HepG2 (cell line): ENCODE measurements at regions not wholly inside any gene's neighbourhood (a gene's known extent, or its start where the extent isn't known, plus 50 kb on each side); places are given as distances from the start of the nearest gene placed in this dataset.

Experiments
- ATF7-NPFF ChIP-seq: sonication (generic); formaldehyde crosslinking; IDR thresholded peaks from 2 replicates; pipeline ENCODE4 v1.8.1; 2023; ENCODE audit warnings: mild to moderate bottlenecking, low read depth, missing genetic modification reagents, moderate library complexity
- HDAC2 ChIP-seq: sonication (generic); formaldehyde crosslinking; IDR thresholded peaks from 2 replicates; pipeline ENCODE4 v1.4.0; 2020; ENCODE audit warnings: missing genetic modification reagents
- MIER2 ChIP-seq: IDR thresholded peaks from 2 replicates; pipeline ENCODE4 v1.6.1; 2016; ENCODE audit warnings: missing biosample characterization, missing genetic modification reagents
- NFIC ChIP-seq: IDR thresholded peaks from 2 replicates; pipeline ENCODE4 v1.6.1; 2012; ENCODE audit warnings: mild to moderate bottlenecking, low read length, inconsistent platforms
- NR2F6 ChIP-seq, 2 experiments: IDR thresholded peaks; 2 replicates each; pipeline ENCODE4 v1.6.1; 2016; ENCODE audit warnings: antibody characterized with exemption in 1 of 2, mild to moderate bottlenecking in 1 of 2
- RNF2 ChIP-seq: fragments of 450-650 bp; conservative IDR thresholded peaks from 2 replicates; pipeline ENCODE4 v1.6.1; 2016; ENCODE audit warnings: low read depth
- SAP130 ChIP-seq: IDR thresholded peaks from 2 replicates; pipeline ENCODE4 v1.6.1; 2016; ENCODE audit warnings: low read depth
- SIN3A ChIP-seq: IDR thresholded peaks from 2 replicates; pipeline ENCODE4 v1.6.1; 2011; ENCODE audit warnings: low read depth, mild to moderate bottlenecking, control low read depth, low read length, borderline replicate concordance
- TBX2 ChIP-seq: sonication (generic); formaldehyde crosslinking; IDR thresholded peaks from 2 replicates; pipeline ENCODE4 v1.5.0; 2020; ENCODE audit warnings: missing genetic modification reagents, mild to moderate bottlenecking, borderline replicate concordance
- TBX3 ChIP-seq: fragments of 450-650 bp; IDR thresholded peaks from 2 replicates; pipeline ENCODE4 v1.6.1; 2017; ENCODE audit warnings: antibody characterized with exemption, mild to moderate bottlenecking, inconsistent platforms, borderline replicate concordance
- TGIF2 ChIP-seq: IDR thresholded peaks from 2 replicates; pipeline ENCODE4 v1.6.1; 2016; ENCODE audit warnings: control low read depth, missing compliant biosample characterization
- ZNF136 ChIP-seq: sonication (generic); formaldehyde crosslinking; IDR thresholded peaks from 2 replicates; pipeline ENCODE4 v1.8.1; 2022; ENCODE audit warnings: low read depth, mild to moderate bottlenecking, moderate library complexity, missing genetic modification reagents
- ZNF496 ChIP-seq: sonication (generic); formaldehyde crosslinking; IDR thresholded peaks from 2 replicates; pipeline ENCODE4 v1.8.1; 2023; ENCODE audit warnings: mild to moderate bottlenecking, moderate library complexity, missing genetic modification reagents; ENCODE audit not compliant: insufficient replicate concordance
- ZSCAN9 ChIP-seq: IDR thresholded peaks from 2 replicates; pipeline ENCODE4 v1.6.1; 2016; ENCODE audit warnings: borderline replicate concordance
- TF ChIP-seq, protein P1 (sequence below): sonication (generic); formaldehyde crosslinking; IDR thresholded peaks from 2 replicates; pipeline ENCODE4 v1.4.0; 2020; ENCODE audit warnings: missing genetic modification reagents
- TF ChIP-seq, protein P2 (sequence below): sonication (generic); formaldehyde crosslinking; IDR thresholded peaks from 2 replicates; pipeline ENCODE4 v1.4.0; 2020; ENCODE audit warnings: mild to moderate bottlenecking, missing genetic modification reagents
- TF ChIP-seq, protein P3 (sequence below): sonication (generic); formaldehyde crosslinking; IDR thresholded peaks from 2 replicates; pipeline ENCODE4 v1.5.0; 2020; ENCODE audit warnings: mild to moderate bottlenecking, missing genetic modification reagents, borderline replicate concordance

DNA sequence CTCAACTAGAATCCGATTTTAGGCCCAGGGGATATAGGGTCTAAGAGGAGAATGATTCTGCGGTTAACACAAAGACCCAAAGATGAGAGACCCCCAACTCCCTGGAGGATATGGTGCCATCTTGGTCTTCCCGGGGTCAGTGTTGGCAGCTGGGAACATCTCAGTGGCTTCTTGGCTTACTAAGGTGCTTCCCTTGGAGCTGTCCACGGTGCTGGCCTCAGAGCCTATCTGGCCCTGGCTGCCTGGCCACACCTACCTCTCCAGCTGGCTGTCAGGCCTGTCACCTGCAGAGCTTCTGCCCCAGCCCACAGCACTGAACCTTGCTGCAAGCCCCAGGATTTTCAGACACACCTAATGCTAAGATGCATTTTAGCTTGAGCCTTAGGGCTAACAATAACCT lies 70.7 kb upstream of the THY1 start (continued):
- TF ChIP-seq, protein P1, sequence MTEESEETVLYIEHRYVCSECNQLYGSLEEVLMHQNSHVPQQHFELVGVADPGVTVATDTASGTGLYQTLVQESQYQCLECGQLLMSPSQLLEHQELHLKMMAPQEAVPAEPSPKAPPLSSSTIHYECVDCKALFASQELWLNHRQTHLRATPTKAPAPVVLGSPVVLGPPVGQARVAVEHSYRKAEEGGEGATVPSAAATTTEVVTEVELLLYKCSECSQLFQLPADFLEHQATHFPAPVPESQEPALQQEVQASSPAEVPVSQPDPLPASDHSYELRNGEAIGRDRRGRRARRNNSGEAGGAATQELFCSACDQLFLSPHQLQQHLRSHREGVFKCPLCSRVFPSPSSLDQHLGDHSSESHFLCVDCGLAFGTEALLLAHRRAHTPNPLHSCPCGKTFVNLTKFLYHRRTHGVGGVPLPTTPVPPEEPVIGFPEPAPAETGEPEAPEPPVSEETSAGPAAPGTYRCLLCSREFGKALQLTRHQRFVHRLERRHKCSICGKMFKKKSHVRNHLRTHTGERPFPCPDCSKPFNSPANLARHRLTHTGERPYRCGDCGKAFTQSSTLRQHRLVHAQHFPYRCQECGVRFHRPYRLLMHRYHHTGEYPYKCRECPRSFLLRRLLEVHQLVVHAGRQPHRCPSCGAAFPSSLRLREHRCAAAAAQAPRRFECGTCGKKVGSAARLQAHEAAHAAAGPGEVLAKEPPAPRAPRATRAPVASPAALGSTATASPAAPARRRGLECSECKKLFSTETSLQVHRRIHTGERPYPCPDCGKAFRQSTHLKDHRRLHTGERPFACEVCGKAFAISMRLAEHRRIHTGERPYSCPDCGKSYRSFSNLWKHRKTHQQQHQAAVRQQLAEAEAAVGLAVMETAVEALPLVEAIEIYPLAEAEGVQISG (CRISPR knock-in tag) = peak; percentile 37; the same call in 1 of the 2 replicates
- no peak for TF ChIP-seq ZNF496 (CRISPR knock-in tag)
- TF ChIP-seq TBX3 = no peak
- TF ChIP-seq HDAC2 (CRISPR knock-in tag) = peak; percentile 39; the same call in 1 of the 2 replicates
- peak; percentile 94 for TF ChIP-seq TGIF2
- no peak for TF ChIP-seq TBX2
- peak; percentile 97 for TF ChIP-seq MIER2 (CRISPR knock-in tag)
- no peak for TF ChIP-seq NR2F6 (IDR thresholded peaks at IDR 0.05)
- 0 out of 2 replicates have a peak, but pooled peaks have one; percentile 10 for TF ChIP-seq NR2F6 (CRISPR knock-in tag; IDR thresholded peaks at IDR 0.05)
- peak; percentile 61 for TF ChIP-seq SAP130
- no peak for TF ChIP-seq ZNF136 (CRISPR knock-in tag)
- TF ChIP-seq ZSCAN9 (CRISPR knock-in tag) = 0 out of 2 replicates have a peak, but pooled peaks have one; percentile 25
- TF ChIP-seq, protein P2, sequence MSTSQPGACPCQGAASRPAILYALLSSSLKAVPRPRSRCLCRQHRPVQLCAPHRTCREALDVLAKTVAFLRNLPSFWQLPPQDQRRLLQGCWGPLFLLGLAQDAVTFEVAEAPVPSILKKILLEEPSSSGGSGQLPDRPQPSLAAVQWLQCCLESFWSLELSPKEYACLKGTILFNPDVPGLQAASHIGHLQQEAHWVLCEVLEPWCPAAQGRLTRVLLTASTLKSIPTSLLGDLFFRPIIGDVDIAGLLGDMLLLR (CRISPR knock-in tag) = no peak
- no peak for TF ChIP-seq NFIC
- TF ChIP-seq ATF7-NPFF (CRISPR knock-in tag) = no peak
- TF ChIP-seq SIN3A = peak; percentile 65; the same call in 1 of the 2 replicates
- TF ChIP-seq RNF2 = no peak
- TF ChIP-seq, protein P3, sequence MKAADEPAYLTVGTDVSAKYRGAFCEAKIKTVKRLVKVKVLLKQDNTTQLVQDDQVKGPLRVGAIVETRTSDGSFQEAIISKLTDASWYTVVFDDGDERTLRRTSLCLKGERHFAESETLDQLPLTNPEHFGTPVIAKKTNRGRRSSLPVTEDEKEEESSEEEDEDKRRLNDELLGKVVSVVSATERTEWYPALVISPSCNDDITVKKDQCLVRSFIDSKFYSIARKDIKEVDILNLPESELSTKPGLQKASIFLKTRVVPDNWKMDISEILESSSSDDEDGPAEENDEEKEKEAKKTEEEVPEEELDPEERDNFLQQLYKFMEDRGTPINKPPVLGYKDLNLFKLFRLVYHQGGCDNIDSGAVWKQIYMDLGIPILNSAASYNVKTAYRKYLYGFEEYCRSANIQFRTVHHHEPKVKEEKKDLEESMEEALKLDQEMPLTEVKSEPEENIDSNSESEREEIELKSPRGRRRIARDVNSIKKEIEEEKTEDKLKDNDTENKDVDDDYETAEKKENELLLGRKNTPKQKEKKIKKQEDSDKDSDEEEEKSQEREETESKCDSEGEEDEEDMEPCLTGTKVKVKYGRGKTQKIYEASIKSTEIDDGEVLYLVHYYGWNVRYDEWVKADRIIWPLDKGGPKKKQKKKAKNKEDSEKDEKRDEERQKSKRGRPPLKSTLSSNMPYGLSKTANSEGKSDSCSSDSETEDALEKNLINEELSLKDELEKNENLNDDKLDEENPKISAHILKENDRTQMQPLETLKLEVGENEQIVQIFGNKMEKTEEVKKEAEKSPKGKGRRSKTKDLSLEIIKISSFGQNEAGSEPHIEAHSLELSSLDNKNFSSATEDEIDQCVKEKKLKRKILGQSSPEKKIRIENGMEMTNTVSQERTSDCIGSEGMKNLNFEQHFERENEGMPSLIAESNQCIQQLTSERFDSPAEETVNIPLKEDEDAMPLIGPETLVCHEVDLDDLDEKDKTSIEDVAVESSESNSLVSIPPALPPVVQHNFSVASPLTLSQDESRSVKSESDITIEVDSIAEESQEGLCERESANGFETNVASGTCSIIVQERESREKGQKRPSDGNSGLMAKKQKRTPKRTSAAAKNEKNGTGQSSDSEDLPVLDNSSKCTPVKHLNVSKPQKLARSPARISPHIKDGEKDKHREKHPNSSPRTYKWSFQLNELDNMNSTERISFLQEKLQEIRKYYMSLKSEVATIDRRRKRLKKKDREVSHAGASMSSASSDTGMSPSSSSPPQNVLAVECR = peak; percentile 37; the same call in 1 of the 2 replicates
